ENCODE measurements at regions not wholly inside any gene's neighbourhood (a gene's known extent, or its start where the extent isn't known, plus 50 kb on each side); places are given as distances from the start of the nearest gene placed in this dataset.

DNA sequence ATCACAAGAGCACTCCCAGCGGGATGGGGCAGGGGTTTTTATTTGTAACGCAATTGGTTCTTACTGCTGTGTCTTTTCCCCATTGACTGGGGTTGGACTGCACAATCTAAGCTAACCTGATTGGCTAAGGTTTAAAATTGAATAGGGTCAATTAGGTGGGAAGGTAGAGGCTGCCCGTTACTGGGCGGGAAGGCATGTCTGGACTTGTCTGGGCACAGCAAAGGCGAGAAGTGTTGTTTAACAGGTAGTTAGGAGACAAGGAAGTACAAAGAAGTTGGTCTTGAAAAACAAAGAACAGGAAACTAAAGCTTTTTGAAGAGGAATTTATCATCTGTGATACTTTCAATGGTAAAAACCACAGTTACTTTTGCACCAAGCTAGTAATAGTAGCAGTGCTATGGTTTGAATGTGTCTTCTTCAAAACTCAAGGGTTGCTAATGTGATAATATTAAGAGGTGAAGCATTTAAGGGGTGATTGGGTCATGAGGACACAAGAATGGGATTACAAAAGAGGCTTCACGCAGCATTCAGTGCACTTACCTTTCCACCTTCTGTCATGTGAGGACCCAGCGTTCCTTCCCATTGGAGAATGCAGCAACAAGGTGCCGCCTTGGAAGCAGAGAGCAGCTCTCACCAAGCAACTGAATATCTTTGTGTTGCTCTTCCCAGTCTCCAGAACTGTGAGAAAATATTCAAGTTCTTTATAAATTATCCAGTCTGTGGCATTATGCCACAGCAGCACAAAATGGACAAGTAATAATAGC, 875.5 kb upstream of the SORCS1 start:
- H3K4me2 ChIP-seq (ENCODE audit: low read length), result no peak overlapping the region
- no peak for DNase-seq (ENCODE audit: low read depth, low spot score)
- no peak overlapping the region for H3K4me3 ChIP-seq (replicated peaks in 1 of 2; ENCODE audit: low read depth in 1 of 2, low read length in 2 of 2)
- H3K27ac ChIP-seq (ENCODE audit: low read depth, low read length), result no peak overlapping the region
- intact Hi-C loops (cut with micrococcal nuclease), result no loop called here
- no peaks in the 10 kb centered on the region for H3K9me2 ChIP-seq (ENCODE audit: insufficient read depth)
- TF ChIP-seq ZFX (IDR thresholded peaks at IDR 0.05), result no peak
- no peak for TF ChIP-seq FOSL1 (IDR thresholded peaks at IDR 0.05; ENCODE audit: low read depth)
- TF ChIP-seq CBX3 (IDR thresholded peaks at IDR 0.05; ENCODE audit: low read depth), result no peak
- TF ChIP-seq CEBPB (IDR thresholded peaks at IDR 0.05; ENCODE audit: low read depth), result no peak
- TF ChIP-seq SIN3A (IDR thresholded peaks at IDR 0.05; ENCODE audit: low read depth), result no peak
- TF ChIP-seq JUND (IDR thresholded peaks at IDR 0.05), result no peak
- TF ChIP-seq TCF7L2 (IDR thresholded peaks at IDR 0.05; ENCODE audit: borderline replicate concordance, extremely low read depth, insufficient read depth, insufficient read length), result no peak
- TF ChIP-seq, protein P1, sequence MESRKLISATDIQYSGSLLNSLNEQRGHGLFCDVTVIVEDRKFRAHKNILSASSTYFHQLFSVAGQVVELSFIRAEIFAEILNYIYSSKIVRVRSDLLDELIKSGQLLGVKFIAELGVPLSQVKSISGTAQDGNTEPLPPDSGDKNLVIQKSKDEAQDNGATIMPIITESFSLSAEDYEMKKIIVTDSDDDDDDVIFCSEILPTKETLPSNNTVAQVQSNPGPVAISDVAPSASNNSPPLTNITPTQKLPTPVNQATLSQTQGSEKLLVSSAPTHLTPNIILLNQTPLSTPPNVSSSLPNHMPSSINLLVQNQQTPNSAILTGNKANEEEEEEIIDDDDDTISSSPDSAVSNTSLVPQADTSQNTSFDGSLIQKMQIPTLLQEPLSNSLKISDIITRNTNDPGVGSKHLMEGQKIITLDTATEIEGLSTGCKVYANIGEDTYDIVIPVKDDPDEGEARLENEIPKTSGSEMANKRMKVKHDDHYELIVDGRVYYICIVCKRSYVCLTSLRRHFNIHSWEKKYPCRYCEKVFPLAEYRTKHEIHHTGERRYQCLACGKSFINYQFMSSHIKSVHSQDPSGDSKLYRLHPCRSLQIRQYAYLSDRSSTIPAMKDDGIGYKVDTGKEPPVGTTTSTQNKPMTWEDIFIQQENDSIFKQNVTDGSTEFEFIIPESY (IDR thresholded peaks at IDR 0.05; ENCODE audit: extremely low read depth, insufficient replicate concordance, low read length), result no peak
- TF ChIP-seq RAD21 (IDR thresholded peaks at IDR 0.05; ENCODE audit: low read depth), result no peak
- TF ChIP-seq, protein P2, sequence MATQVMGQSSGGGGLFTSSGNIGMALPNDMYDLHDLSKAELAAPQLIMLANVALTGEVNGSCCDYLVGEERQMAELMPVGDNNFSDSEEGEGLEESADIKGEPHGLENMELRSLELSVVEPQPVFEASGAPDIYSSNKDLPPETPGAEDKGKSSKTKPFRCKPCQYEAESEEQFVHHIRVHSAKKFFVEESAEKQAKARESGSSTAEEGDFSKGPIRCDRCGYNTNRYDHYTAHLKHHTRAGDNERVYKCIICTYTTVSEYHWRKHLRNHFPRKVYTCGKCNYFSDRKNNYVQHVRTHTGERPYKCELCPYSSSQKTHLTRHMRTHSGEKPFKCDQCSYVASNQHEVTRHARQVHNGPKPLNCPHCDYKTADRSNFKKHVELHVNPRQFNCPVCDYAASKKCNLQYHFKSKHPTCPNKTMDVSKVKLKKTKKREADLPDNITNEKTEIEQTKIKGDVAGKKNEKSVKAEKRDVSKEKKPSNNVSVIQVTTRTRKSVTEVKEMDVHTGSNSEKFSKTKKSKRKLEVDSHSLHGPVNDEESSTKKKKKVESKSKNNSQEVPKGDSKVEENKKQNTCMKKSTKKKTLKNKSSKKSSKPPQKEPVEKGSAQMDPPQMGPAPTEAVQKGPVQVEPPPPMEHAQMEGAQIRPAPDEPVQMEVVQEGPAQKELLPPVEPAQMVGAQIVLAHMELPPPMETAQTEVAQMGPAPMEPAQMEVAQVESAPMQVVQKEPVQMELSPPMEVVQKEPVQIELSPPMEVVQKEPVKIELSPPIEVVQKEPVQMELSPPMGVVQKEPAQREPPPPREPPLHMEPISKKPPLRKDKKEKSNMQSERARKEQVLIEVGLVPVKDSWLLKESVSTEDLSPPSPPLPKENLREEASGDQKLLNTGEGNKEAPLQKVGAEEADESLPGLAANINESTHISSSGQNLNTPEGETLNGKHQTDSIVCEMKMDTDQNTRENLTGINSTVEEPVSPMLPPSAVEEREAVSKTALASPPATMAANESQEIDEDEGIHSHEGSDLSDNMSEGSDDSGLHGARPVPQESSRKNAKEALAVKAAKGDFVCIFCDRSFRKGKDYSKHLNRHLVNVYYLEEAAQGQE (IDR thresholded peaks at IDR 0.05; ENCODE audit: low read depth), result no peak
- TF ChIP-seq, protein P3, sequence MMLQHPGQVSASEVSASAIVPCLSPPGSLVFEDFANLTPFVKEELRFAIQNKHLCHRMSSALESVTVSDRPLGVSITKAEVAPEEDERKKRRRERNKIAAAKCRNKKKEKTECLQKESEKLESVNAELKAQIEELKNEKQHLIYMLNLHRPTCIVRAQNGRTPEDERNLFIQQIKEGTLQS (IDR thresholded peaks at IDR 0.05), result no peak
- TF ChIP-seq EGR1 (IDR thresholded peaks at IDR 0.05; ENCODE audit: low read depth), result no peak
- TF ChIP-seq SRF (IDR thresholded peaks at IDR 0.05; ENCODE audit: low read depth), result no peak
- TF ChIP-seq ZNF274 (IDR thresholded peaks at IDR 0.05; ENCODE audit: low read depth, low read length), result no peak
- no peak for TF ChIP-seq EZH2 (IDR thresholded peaks at IDR 0.05)
- ChIA-PET CTCF (no interaction called here), RAD21 (ENCODE audit: low non-redundant PET in 1 of 2, low total read pairs in 2 of 2, uncharacterized antibody in 2 of 2, unreplicated experiment in 2 of 2) (no interaction called here), POLR2A (no interaction called here)
- H2AFZ ChIP-seq (ENCODE audit: low read depth, low read length, poor library complexity, severe bottlenecking), result no peak overlapping the region
- H3K9me3 ChIP-seq (ENCODE audit: control insufficient read depth in 1 of 2, insufficient read depth in 1 of 2, low read depth in 1 of 2, low read length in 2 of 2), result peaks cover 28 to 44% of the 10 kb centered on the region in 2 experiments; a peak in 3 of 4 replicates
- no peaks in the 10 kb centered on the region for H3K4me1 ChIP-seq (ENCODE audit: control insufficient read depth in 1 of 2, insufficient read depth in 2 of 2, low read length in 2 of 2)
- no TSS peak for BruUV-seq (replicated peaks)
- H3K36me3 ChIP-seq (ENCODE audit: control insufficient read depth in 1 of 2, insufficient read depth in 2 of 2, low read length in 2 of 2), result no peaks in the 10 kb centered on the region
- no peak overlapping the region for H3K9ac ChIP-seq (ENCODE audit: low read length)
- no peak for ATAC-seq
- H3K79me2 ChIP-seq (ENCODE audit: insufficient read depth, low read length), result no peaks in the 10 kb centered on the region
- H3K27me3 ChIP-seq (ENCODE audit: insufficient read depth, low read length), result no peaks in the 10 kb centered on the region
- no peaks in the 10 kb centered on the region for H4K20me1 ChIP-seq (ENCODE audit: insufficient read depth)

All from HCT116 (cell line).